GM23338 (cell line): ENCODE measurements at regions not wholly inside any gene's neighbourhood (a gene's known extent, or its start where the extent isn't known, plus 50 kb on each side); places are given as distances from the start of the nearest gene placed in this dataset.
A peak's percentile ranks its signal among the peaks of the same experiment; 100 is the strongest.

ENCODE experiments used
- ATAC-seq: fragments of 200-7000 bp; cut with Tn5 transposase; 3 replicates; pipeline ENCODE4 v1.9.1; 2020
- DNase-seq: peaks from one replicate; pipeline ENCODE4 v3.0.0-alpha.2; 2015; ENCODE audit warnings: low spot score
- H2AFZ ChIP-seq: fragments of 200-600 bp; sonication (generic); 2 replicates; pipeline ENCODE4 v1.8.0; 2016; ENCODE audit warnings: antibody characterized with exemption, mild to moderate bottlenecking, moderate library complexity
- H3F3A ChIP-seq: fragments of 200-600 bp; sonication (generic); replicated peaks from 2 replicates; pipeline ENCODE4 v1.8.0; 2017; ENCODE audit warnings: antibody characterized with exemption, mixed run types, low read depth
- H3K27ac ChIP-seq: fragments of 200-600 bp; sonication (generic); 2 replicates; pipeline ENCODE4 v1.6.1; 2016; ENCODE audit warnings: low read depth
- H3K27me3 ChIP-seq: fragments of 200-600 bp; sonication (generic); 2 replicates; pipeline ENCODE4 v1.8.0; 2016; ENCODE audit warnings: mild to moderate bottlenecking, mixed run types, moderate library complexity; ENCODE audit not compliant: insufficient read depth
- H3K36me3 ChIP-seq: fragments of 200-600 bp; sonication (generic); 2 replicates; pipeline ENCODE4 v1.8.0; 2016; ENCODE audit warnings: mild to moderate bottlenecking; ENCODE audit not compliant: insufficient read depth
- H3K4me1 ChIP-seq: fragments of 200-600 bp; sonication (generic); 2 replicates; pipeline ENCODE4 v1.8.0; 2016; ENCODE audit warnings: mild to moderate bottlenecking, moderate library complexity; ENCODE audit not compliant: insufficient read depth
- H3K4me2 ChIP-seq: fragments of 200-600 bp; sonication (generic); 2 replicates; pipeline ENCODE4 v1.7.1; 2017; ENCODE audit warnings: mixed run types
- H3K4me3 ChIP-seq: fragments of 200-600 bp; sonication (generic); 2 replicates; pipeline ENCODE4 v1.6.1; 2016; ENCODE audit warnings: mixed run types
- H3K79me2 ChIP-seq: fragments of 200-600 bp; sonication (generic); replicated peaks from 2 replicates; pipeline ENCODE4 v1.8.0; 2017; ENCODE audit warnings: mild to moderate bottlenecking; ENCODE audit not compliant: insufficient read depth
- H3K9me2 ChIP-seq: fragments of 200-600 bp; sonication (generic); 2 replicates; pipeline ENCODE4 v1.8.0; 2017; ENCODE audit not compliant: insufficient read depth
- H4K20me1 ChIP-seq: fragments of 200-600 bp; sonication (generic); replicated peaks from 2 replicates; pipeline ENCODE4 v1.8.0; 2017; ENCODE audit warnings: mild to moderate bottlenecking; ENCODE audit not compliant: insufficient read depth
- H3K27ac Mint-ChIP-seq: 2 replicates; pipeline ENCODE4 v1.8.0; 2020; ENCODE audit warnings: inconsistent platforms, mild to moderate bottlenecking, moderate library complexity, mixed read lengths
- H3K27me3 Mint-ChIP-seq: 3 replicates; pipeline ENCODE4 v1.8.0; 2022; ENCODE audit warnings: low read depth, mild to moderate bottlenecking, moderate library complexity, mixed read lengths, inconsistent platforms; ENCODE audit not compliant: insufficient read depth, poor library complexity
- H3K36me3 Mint-ChIP-seq: 3 replicates; pipeline ENCODE4 v1.8.0; 2021; ENCODE audit warnings: low read depth, mild to moderate bottlenecking, inconsistent platforms, moderate library complexity, mixed read lengths
- H3K4me1 Mint-ChIP-seq: 3 replicates; pipeline ENCODE4 v1.8.0; 2020; ENCODE audit warnings: mild to moderate bottlenecking, inconsistent platforms, mixed read lengths
- H3K4me3 Mint-ChIP-seq: 3 replicates; pipeline ENCODE4 v1.8.0; 2021; ENCODE audit warnings: moderate library complexity, mild to moderate bottlenecking, inconsistent platforms, mixed read lengths
- H3K9me3 Mint-ChIP-seq: 3 replicates; pipeline ENCODE4 v1.8.0; 2020; ENCODE audit warnings: moderate library complexity, mild to moderate bottlenecking, inconsistent platforms, mixed read lengths
- JUNB ChIP-seq: IDR thresholded peaks from one replicate; pipeline ENCODE4 v1.6.1; 2016; ENCODE audit warnings: antibody characterized with exemption; ENCODE audit not compliant: unreplicated experiment
- NANOG ChIP-seq: IDR thresholded peaks from 2 replicates; pipeline ENCODE4 v1.6.1; 2016; ENCODE audit warnings: antibody characterized with exemption, borderline replicate concordance
- STAT1 ChIP-seq: IDR thresholded peaks from one replicate; pipeline ENCODE4 v1.6.1; 2016; ENCODE audit warnings: antibody characterized with exemption; ENCODE audit not compliant: unreplicated experiment
- ZNF114 ChIP-seq: fragments of 250-450 bp; sonication (Bioruptor Pico); IDR thresholded peaks from 2 replicates; pipeline ENCODE4 v1.5.0; 2020; ENCODE audit warnings: mild to moderate bottlenecking, moderate library complexity
- ZNF331 ChIP-seq: fragments of 250-450 bp; sonication (Bioruptor Pico); IDR thresholded peaks from 2 replicates; pipeline ENCODE4 v1.5.0; 2020; ENCODE audit warnings: low read depth, mild to moderate bottlenecking, moderate library complexity
- TF ChIP-seq, protein P1 (sequence below): IDR thresholded peaks from 2 replicates; pipeline ENCODE4 v1.6.1; 2016; ENCODE audit warnings: antibody characterized with exemption
- TF ChIP-seq, protein P2 (sequence below): IDR thresholded peaks from one replicate; pipeline ENCODE4 v1.6.1; 2018; ENCODE audit warnings: antibody characterized with exemption; ENCODE audit not compliant: unreplicated experiment
- TF ChIP-seq, protein P3 (sequence below): fragments of 250-450 bp; sonication (Bioruptor Pico); IDR thresholded peaks from 2 replicates; pipeline ENCODE4 v1.5.0; 2020; ENCODE audit warnings: mild to moderate bottlenecking, moderate library complexity

DNA sequence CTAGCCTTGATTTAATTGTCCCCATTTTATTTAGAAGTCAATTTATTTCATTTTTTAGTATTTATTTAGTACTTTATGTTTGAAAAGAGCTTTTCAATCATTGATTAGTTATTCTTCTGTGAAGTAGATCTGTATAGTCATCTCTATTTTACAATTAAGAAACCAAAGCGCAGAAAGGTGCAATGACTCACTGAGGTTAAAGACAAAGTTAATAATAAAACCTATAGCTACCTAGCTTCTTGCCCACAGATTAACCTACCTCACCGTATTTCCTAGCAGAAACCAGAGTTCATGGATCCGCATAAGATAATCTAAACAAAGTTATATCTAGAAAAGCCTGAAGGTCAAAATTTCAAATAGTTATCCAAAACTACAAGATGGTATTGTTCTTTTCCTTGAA lies 176.4 kb downstream of the GRIN2B start:
- no peak overlapping the region for H2AFZ ChIP-seq
- 0 out of 2 replicates have a peak, but pooled peaks cover 1% of the 10 kb centered on the region for H3K9me2 ChIP-seq
- no peaks in the 10 kb centered on the region for H3K36me3 Mint-ChIP-seq
- H3F3A ChIP-seq: no peaks in the 10 kb centered on the region
- H3K4me3 ChIP-seq: no peak overlapping the region
- no peak for TF ChIP-seq ZNF114 (CRISPR knock-in tag)
- no peak for TF ChIP-seq NANOG
- no peak for TF ChIP-seq JUNB
- no peaks in the 10 kb centered on the region for H3K9me3 Mint-ChIP-seq
- peaks cover 5% of the 10 kb centered on the region for H3K4me1 Mint-ChIP-seq
- H3K4me3 Mint-ChIP-seq: no peak overlapping the region
- no peak overlapping the region for H3K4me2 ChIP-seq
- no peak for DNase-seq
- no peaks in the 10 kb centered on the region for H3K36me3 ChIP-seq
- ATAC-seq: no peak
- H3K4me1 ChIP-seq: peaks cover 6% of the 10 kb centered on the region
- H4K20me1 ChIP-seq: no peaks in the 10 kb centered on the region
- no peak overlapping the region for H3K27ac Mint-ChIP-seq
- H3K79me2 ChIP-seq: no peaks in the 10 kb centered on the region
- H3K27ac ChIP-seq: no peak overlapping the region
- H3K27me3 Mint-ChIP-seq: peaks cover 2% of the 10 kb centered on the region
- no peaks in the 10 kb centered on the region for H3K27me3 ChIP-seq

DNA sequence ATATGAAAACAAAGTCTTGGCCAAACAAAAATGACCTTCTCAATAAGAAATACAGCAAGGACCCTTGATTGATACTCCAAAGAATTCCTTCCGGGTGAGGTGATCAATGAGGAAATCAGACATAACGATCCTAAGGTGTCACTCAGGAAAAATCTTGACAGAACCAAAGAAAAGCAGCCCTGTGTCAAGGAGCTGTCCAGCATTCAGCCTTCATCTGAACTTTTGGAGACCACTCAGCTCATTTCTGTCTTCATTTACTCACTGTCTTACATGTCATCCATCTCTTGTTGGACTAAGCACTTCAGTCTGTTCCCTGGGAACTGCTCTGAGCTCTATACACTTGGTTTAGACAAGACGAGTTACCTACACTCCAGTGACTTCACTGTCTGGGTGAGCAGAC lies 179.9 kb downstream of the GRIN2B start:
- DNase-seq (no peak), ATAC-seq (no peak)
- Histone ChIP-seq H2AFZ (no peak overlapping the region), H3K27ac (no peak overlapping the region), H3K27me3 (no peaks in the 10 kb centered on the region), H3K36me3 (no peaks in the 10 kb centered on the region), H3F3A (no peaks in the 10 kb centered on the region), H3K4me2 (no peak overlapping the region), H3K4me1 (peaks cover 25% of the 10 kb centered on the region), H4K20me1 (no peaks in the 10 kb centered on the region), H3K4me3 (no peak overlapping the region), H3K9me2 (0 out of 2 replicates have a peak, but pooled peaks cover 3% of the 10 kb centered on the region), H3K79me2 (no peaks in the 10 kb centered on the region)
- no peaks in the 10 kb centered on the region for H3K36me3 Mint-ChIP-seq
- no peaks in the 10 kb centered on the region; the same call in 2 of the 3 replicates for H3K9me3 Mint-ChIP-seq
- H3K4me1 Mint-ChIP-seq: peaks cover 36% of the 10 kb centered on the region
- H3K4me3 Mint-ChIP-seq: no peak overlapping the region
- H3K27me3 Mint-ChIP-seq: no peaks in the 10 kb centered on the region
- TF ChIP-seq STAT1 (no peak), ZNF331 (CRISPR knock-in tag) (no peak), NANOG (no peak), JUNB (no peak), ZNF114 (CRISPR knock-in tag) (no peak)
- TF ChIP-seq, protein P1, sequence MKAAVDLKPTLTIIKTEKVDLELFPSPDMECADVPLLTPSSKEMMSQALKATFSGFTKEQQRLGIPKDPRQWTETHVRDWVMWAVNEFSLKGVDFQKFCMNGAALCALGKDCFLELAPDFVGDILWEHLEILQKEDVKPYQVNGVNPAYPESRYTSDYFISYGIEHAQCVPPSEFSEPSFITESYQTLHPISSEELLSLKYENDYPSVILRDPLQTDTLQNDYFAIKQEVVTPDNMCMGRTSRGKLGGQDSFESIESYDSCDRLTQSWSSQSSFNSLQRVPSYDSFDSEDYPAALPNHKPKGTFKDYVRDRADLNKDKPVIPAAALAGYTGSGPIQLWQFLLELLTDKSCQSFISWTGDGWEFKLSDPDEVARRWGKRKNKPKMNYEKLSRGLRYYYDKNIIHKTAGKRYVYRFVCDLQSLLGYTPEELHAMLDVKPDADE: no peak
- TF ChIP-seq, protein P2, sequence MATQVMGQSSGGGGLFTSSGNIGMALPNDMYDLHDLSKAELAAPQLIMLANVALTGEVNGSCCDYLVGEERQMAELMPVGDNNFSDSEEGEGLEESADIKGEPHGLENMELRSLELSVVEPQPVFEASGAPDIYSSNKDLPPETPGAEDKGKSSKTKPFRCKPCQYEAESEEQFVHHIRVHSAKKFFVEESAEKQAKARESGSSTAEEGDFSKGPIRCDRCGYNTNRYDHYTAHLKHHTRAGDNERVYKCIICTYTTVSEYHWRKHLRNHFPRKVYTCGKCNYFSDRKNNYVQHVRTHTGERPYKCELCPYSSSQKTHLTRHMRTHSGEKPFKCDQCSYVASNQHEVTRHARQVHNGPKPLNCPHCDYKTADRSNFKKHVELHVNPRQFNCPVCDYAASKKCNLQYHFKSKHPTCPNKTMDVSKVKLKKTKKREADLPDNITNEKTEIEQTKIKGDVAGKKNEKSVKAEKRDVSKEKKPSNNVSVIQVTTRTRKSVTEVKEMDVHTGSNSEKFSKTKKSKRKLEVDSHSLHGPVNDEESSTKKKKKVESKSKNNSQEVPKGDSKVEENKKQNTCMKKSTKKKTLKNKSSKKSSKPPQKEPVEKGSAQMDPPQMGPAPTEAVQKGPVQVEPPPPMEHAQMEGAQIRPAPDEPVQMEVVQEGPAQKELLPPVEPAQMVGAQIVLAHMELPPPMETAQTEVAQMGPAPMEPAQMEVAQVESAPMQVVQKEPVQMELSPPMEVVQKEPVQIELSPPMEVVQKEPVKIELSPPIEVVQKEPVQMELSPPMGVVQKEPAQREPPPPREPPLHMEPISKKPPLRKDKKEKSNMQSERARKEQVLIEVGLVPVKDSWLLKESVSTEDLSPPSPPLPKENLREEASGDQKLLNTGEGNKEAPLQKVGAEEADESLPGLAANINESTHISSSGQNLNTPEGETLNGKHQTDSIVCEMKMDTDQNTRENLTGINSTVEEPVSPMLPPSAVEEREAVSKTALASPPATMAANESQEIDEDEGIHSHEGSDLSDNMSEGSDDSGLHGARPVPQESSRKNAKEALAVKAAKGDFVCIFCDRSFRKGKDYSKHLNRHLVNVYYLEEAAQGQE: peak; percentile 70
- TF ChIP-seq, protein P3, sequence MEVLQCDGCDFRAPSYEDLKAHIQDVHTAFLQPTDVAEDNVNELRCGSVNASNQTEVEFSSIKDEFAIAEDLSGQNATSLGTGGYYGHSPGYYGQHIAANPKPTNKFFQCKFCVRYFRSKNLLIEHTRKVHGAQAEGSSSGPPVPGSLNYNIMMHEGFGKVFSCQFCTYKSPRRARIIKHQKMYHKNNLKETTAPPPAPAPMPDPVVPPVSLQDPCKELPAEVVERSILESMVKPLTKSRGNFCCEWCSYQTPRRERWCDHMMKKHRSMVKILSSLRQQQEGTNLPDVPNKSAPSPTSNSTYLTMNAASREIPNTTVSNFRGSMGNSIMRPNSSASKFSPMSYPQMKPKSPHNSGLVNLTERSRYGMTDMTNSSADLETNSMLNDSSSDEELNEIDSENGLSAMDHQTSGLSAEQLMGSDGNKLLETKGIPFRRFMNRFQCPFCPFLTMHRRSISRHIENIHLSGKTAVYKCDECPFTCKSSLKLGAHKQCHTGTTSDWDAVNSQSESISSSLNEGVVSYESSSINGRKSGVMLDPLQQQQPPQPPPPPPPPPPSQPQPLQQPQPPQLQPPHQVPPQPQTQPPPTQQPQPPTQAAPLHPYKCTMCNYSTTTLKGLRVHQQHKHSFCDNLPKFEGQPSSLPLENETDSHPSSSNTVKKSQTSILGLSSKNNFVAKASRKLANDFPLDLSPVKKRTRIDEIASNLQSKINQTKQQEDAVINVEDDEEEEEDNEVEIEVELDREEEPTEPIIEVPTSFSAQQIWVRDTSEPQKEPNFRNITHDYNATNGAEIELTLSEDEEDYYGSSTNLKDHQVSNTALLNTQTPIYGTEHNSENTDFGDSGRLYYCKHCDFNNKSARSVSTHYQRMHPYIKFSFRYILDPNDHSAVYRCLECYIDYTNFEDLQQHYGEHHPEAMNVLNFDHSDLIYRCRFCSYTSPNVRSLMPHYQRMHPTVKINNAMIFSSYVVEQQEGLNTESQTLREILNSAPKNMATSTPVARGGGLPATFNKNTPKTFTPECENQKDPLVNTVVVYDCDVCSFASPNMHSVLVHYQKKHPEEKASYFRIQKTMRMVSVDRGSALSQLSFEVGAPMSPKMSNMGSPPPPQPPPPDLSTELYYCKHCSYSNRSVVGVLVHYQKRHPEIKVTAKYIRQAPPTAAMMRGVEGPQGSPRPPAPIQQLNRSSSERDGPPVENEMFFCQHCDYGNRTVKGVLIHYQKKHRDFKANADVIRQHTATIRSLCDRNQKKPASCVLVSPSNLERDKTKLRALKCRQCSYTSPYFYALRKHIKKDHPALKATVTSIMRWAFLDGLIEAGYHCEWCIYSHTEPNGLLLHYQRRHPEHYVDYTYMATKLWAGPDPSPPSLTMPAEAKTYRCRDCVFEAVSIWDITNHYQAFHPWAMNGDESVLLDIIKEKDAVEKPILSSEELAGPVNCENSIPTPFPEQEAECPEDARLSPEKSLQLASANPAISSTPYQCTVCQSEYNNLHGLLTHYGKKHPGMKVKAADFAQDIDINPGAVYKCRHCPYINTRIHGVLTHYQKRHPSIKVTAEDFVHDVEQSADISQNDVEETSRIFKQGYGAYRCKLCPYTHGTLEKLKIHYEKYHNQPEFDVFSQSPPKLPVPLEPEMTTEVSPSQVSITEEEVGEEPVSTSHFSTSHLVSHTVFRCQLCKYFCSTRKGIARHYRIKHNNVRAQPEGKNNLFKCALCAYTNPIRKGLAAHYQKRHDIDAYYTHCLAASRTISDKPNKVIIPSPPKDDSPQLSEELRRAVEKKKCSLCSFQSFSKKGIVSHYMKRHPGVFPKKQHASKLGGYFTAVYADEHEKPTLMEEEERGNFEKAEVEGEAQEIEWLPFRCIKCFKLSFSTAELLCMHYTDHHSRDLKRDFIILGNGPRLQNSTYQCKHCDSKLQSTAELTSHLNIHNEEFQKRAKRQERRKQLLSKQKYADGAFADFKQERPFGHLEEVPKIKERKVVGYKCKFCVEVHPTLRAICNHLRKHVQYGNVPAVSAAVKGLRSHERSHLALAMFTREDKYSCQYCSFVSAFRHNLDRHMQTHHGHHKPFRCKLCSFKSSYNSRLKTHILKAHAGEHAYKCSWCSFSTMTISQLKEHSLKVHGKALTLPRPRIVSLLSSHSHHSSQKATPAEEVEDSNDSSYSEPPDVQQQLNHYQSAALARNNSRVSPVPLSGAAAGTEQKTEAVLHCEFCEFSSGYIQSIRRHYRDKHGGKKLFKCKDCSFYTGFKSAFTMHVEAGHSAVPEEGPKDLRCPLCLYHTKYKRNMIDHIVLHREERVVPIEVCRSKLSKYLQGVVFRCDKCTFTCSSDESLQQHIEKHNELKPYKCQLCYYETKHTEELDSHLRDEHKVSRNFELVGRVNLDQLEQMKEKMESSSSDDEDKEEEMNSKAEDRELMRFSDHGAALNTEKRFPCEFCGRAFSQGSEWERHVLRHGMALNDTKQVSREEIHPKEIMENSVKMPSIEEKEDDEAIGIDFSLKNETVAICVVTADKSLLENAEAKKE: no peak
- H3K27ac Mint-ChIP-seq: no peak overlapping the region
